ENCODE measurements at regions not wholly inside any gene's neighbourhood (a gene's known extent, or its start where the extent isn't known, plus 50 kb on each side); places are given as distances from the start of the nearest gene placed in this dataset.

DNA sequence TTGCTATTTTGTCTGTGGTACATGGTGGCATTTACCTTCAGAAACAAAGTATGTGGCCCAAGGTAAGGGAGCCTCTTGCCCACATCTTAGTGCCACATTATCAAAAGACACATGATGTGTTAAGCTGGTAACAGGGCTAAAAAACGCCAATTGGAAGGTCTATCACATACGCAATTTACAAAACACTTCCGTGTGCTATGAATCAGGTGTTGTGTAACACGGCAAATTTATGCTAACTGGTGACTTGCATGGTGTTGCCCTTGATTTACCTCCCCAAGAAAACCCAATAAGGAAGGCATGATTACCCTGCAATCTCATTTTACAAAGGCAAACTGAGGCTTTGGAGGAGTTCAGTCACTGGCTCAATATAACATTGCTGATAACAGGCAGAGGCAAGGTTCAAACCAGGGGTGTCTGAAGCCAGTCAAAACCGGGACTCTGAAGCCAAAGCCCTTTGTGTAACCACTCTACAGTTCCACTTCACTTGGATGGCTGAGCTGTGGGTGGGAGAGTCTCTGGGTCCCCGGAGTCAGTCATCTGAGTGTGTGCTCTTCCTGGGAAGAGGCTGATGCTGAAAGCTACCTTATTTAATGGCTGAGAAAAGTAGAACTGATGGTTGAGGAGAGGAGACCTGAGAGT lies 103.9 kb upstream of the BCL6 start:
- H3K9me3 ChIP-seq = peaks cover 8% of the 10 kb centered on the region; the same call in 1 of the 2 replicates
- no TSS peak for BruUV-seq (replicated peaks)
- H3K4me3 Mint-ChIP-seq (ENCODE audit: unreplicated experiment) = no peak overlapping the region
- CTCF ChIA-PET = no interaction called here
- POLR2A ChIA-PET = no interaction called here
- DNase-seq = no peak
- no peaks in the 10 kb centered on the region for H3K4me1 Mint-ChIP-seq (ENCODE audit: low read depth, unreplicated experiment)
- H3K9me3 Mint-ChIP-seq (ENCODE audit: unreplicated experiment) = no peaks in the 10 kb centered on the region
- no peaks in the 10 kb centered on the region for H3K4me1 ChIP-seq
- H3K27me3 ChIP-seq (replicated peaks; ENCODE audit: control insufficient read depth, insufficient read depth, low read length) = no peaks in the 10 kb centered on the region
- intact Hi-C loops (cut with micrococcal nuclease; ENCODE audit: unreplicated experiment) = no loop called here
- no peaks in the 10 kb centered on the region for H3K36me3 ChIP-seq (ENCODE audit: control insufficient read depth, insufficient read depth, low read length)
- H3K27me3 Mint-ChIP-seq (ENCODE audit: insufficient read depth, unreplicated experiment) = no peaks in the 10 kb centered on the region
- no peak overlapping the region for H3K27ac Mint-ChIP-seq (ENCODE audit: unreplicated experiment)
- no peak overlapping the region for H3K4me3 ChIP-seq (ENCODE audit: low read depth, low read length)
- no peaks in the 10 kb centered on the region for H3K36me3 Mint-ChIP-seq (ENCODE audit: insufficient read depth, unreplicated experiment)
- TF ChIP-seq, protein P1, sequence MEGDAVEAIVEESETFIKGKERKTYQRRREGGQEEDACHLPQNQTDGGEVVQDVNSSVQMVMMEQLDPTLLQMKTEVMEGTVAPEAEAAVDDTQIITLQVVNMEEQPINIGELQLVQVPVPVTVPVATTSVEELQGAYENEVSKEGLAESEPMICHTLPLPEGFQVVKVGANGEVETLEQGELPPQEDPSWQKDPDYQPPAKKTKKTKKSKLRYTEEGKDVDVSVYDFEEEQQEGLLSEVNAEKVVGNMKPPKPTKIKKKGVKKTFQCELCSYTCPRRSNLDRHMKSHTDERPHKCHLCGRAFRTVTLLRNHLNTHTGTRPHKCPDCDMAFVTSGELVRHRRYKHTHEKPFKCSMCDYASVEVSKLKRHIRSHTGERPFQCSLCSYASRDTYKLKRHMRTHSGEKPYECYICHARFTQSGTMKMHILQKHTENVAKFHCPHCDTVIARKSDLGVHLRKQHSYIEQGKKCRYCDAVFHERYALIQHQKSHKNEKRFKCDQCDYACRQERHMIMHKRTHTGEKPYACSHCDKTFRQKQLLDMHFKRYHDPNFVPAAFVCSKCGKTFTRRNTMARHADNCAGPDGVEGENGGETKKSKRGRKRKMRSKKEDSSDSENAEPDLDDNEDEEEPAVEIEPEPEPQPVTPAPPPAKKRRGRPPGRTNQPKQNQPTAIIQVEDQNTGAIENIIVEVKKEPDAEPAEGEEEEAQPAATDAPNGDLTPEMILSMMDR (IDR thresholded peaks at IDR 0.05; ENCODE audit: insufficient read depth in 1 of 2, low read depth in 1 of 2, low read length in 1 of 2, severe bottlenecking in 1 of 2, unreplicated experiment in 1 of 2) = no peak

DNA sequence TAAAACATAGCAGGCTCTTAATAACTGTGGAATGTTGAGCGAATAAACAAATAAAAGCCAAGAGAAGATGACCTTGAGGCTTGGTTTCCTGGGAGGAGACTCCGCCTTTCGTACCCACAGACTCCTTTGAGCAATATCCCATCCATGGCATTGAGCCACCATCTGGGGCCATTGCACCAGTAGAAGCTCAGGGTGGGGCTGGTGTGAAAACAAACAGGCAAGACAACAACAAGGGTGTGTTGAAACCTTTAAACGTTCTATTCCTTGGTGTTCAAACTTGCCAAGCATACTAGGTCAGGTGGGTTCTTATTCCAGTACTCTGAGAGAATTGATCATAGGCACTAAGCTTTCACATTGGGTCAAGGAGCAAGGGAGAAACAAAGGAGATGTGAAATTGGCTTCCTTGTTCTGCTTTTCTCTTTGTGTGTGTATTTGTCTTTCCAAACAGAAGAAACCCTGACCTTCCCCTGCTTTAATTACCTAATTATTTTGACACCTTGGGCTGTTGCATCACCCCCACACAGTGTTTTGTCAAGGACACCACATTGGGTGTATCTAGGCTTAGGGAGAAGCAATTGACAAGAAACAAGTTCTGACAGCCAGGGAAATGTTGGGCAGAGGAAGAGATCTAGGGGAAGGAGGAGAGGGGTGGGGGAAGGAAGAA lies 105.1 kb upstream of the BCL6 start:
- no peaks in the 10 kb centered on the region for H3K4me1 ChIP-seq
- ChIA-PET CTCF (no interaction called here), POLR2A (no interaction called here)
- no peaks in the 10 kb centered on the region for H3K36me3 ChIP-seq (ENCODE audit: control insufficient read depth, insufficient read depth, low read length)
- no peaks in the 10 kb centered on the region for H3K36me3 Mint-ChIP-seq (ENCODE audit: insufficient read depth, unreplicated experiment)
- no TSS peak for BruUV-seq (replicated peaks)
- no peaks in the 10 kb centered on the region for H3K9me3 Mint-ChIP-seq (ENCODE audit: unreplicated experiment)
- no peak overlapping the region for H3K4me3 ChIP-seq (ENCODE audit: low read depth, low read length)
- no peaks in the 10 kb centered on the region for H3K4me1 Mint-ChIP-seq (ENCODE audit: low read depth, unreplicated experiment)
- intact Hi-C loops (cut with micrococcal nuclease; ENCODE audit: unreplicated experiment) = no loop called here
- no peak overlapping the region for H3K27ac Mint-ChIP-seq (ENCODE audit: unreplicated experiment)
- no peaks in the 10 kb centered on the region for H3K27me3 Mint-ChIP-seq (ENCODE audit: insufficient read depth, unreplicated experiment)
- TF ChIP-seq, protein P1 (IDR thresholded peaks at IDR 0.05; ENCODE audit: insufficient read depth in 1 of 2, low read depth in 1 of 2, low read length in 1 of 2, severe bottlenecking in 1 of 2, unreplicated experiment in 1 of 2) = no peak
- no peaks in the 10 kb centered on the region for H3K27me3 ChIP-seq (replicated peaks; ENCODE audit: control insufficient read depth, insufficient read depth, low read length)
- H3K4me3 Mint-ChIP-seq (ENCODE audit: unreplicated experiment) = no peak overlapping the region
- DNase-seq = no peak
- peaks cover 8% of the 10 kb centered on the region; the same call in 1 of the 2 replicates for H3K9me3 ChIP-seq

DNA sequence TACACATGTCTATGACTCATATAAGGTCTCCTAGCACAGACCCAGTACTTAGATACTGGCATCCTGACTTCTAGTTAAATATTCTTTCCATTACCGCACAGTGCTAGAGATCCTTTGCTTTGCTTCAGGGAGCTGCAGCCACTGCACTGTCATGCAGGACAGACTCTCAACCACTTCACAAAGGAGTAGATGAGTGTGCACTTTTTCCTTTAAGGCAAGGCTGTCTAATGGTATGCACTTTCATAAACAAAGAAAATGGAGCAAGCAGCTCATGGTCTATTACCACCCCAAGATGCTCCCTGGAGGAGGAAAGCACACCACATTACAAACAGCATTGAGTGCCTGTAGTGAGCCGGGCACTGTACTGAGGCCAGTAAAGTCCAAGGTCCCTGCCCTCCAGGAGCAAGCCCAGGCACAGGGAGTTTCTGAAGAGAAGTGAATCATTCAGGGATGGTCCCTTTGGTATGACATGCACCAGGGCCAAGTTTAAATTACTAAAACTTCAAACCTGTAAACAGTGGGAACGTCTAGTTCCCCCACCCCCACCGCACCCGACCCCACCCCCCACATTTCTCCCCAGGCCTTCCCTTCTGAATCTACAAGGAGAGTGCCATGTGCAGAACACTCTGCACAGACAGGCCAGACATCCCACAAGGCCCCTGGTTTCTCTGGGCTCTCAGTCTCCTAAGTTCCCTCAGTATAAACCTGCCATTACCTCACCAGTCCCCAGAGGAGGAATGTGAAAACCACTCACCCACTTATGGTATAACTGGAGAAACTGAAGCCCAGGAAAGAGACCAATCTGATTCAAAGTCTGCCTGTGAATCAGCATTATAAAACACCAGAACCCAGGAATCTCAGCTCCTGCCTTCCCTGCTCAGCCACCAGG lies 107.8 kb upstream of the BCL6 start:
- no peak overlapping the region for H3K4me3 Mint-ChIP-seq (ENCODE audit: unreplicated experiment)
- ChIA-PET POLR2A (no interaction called here), CTCF (no interaction called here)
- no peaks in the 10 kb centered on the region for H3K36me3 Mint-ChIP-seq (ENCODE audit: insufficient read depth, unreplicated experiment)
- H3K27me3 Mint-ChIP-seq (ENCODE audit: insufficient read depth, unreplicated experiment) = no peaks in the 10 kb centered on the region
- H3K4me3 ChIP-seq (ENCODE audit: low read depth, low read length) = no peak overlapping the region
- H3K4me1 Mint-ChIP-seq (ENCODE audit: low read depth, unreplicated experiment) = no peaks in the 10 kb centered on the region
- no TSS peak for BruUV-seq (replicated peaks)
- H3K9me3 ChIP-seq = peaks cover 8% of the 10 kb centered on the region; the same call in 1 of the 2 replicates
- TF ChIP-seq, protein P1 (IDR thresholded peaks at IDR 0.05; ENCODE audit: insufficient read depth in 1 of 2, low read depth in 1 of 2, low read length in 1 of 2, severe bottlenecking in 1 of 2, unreplicated experiment in 1 of 2) = no peak
- intact Hi-C loops (cut with micrococcal nuclease; ENCODE audit: unreplicated experiment) = no loop called here
- no peaks in the 10 kb centered on the region for H3K9me3 Mint-ChIP-seq (ENCODE audit: unreplicated experiment)
- no peaks in the 10 kb centered on the region for H3K4me1 ChIP-seq
- no peaks in the 10 kb centered on the region for H3K36me3 ChIP-seq (ENCODE audit: control insufficient read depth, insufficient read depth, low read length)
- DNase-seq = no peak
- H3K27me3 ChIP-seq (replicated peaks; ENCODE audit: control insufficient read depth, insufficient read depth, low read length) = no peaks in the 10 kb centered on the region
- H3K27ac Mint-ChIP-seq (ENCODE audit: unreplicated experiment) = no peak overlapping the region

Data from Caco-2 (cell line).